Fibroblast of lung (primary cell): ENCODE measurements at regions not wholly inside any gene's neighbourhood (a gene's known extent, or its start where the extent isn't known, plus 50 kb on each side); places are given as distances from the start of the nearest gene placed in this dataset.

Experiments used
- DNase-seq, 2 donors: peaks; one replicate each; pipeline versions ENCODE4 v3.0.0 to v3.0.0-alpha.2; 2010; ENCODE audit warnings: low read depth in 2 of 2
- H2AFZ ChIP-seq: 2 replicates; pipeline ENCODE4 v1.5.1; 2012; ENCODE audit warnings: low read length, control low read depth, inconsistent platforms
- H3K27ac ChIP-seq: 2 replicates; pipeline ENCODE4 v1.5.1; 2011; ENCODE audit warnings: low read length, control low read depth; ENCODE audit not compliant: insufficient read depth
- H3K27me3 ChIP-seq: 2 replicates; pipeline ENCODE4 v1.5.1; 2011; ENCODE audit warnings: mild to moderate bottlenecking, low read length; ENCODE audit not compliant: control insufficient read depth, insufficient read depth
- H3K36me3 ChIP-seq: 2 replicates; pipeline ENCODE4 v1.5.1; 2011; ENCODE audit warnings: low read length; ENCODE audit not compliant: control insufficient read depth, insufficient read depth
- H3K4me1 ChIP-seq: 2 replicates; pipeline ENCODE4 v1.5.1; 2011; ENCODE audit warnings: low read length; ENCODE audit not compliant: control insufficient read depth, insufficient read depth; ENCODE audit errors: extremely low read depth
- H3K4me2 ChIP-seq: 2 replicates; pipeline ENCODE4 v1.5.1; 2011; ENCODE audit warnings: low read length, control low read depth; ENCODE audit not compliant: insufficient read depth; ENCODE audit errors: extremely low read depth
- H3K4me3 ChIP-seq, 4 experiments: fragments of 200-600 bp in 1 of 4; sonication (generic) in 1 of 4; replicated peaks in 1 of 4; 2 replicates each; pipeline ENCODE4 v1.5.1; 2011 to 2016; ENCODE audit warnings: low read length in 4 of 4, low read depth in 3 of 4, mild to moderate bottlenecking in 3 of 4, control low read depth in 2 of 4, inconsistent platforms in 1 of 4, mixed read lengths in 1 of 4; ENCODE audit not compliant: insufficient read depth in 1 of 4; ENCODE audit errors: control extremely low read depth in 1 of 4
- H3K79me2 ChIP-seq: 2 replicates; pipeline ENCODE4 v1.5.1; 2012; ENCODE audit warnings: mild to moderate bottlenecking, low read length, inconsistent platforms; ENCODE audit not compliant: control insufficient read depth, insufficient read depth
- H3K9ac ChIP-seq: 2 replicates; pipeline ENCODE4 v1.5.1; 2011; ENCODE audit warnings: mild to moderate bottlenecking, low read length, control low read depth; ENCODE audit not compliant: insufficient read depth
- H3K9me3 ChIP-seq: 2 replicates; pipeline ENCODE4 v1.5.1; 2012; ENCODE audit warnings: low read depth, low read length; ENCODE audit not compliant: control insufficient read depth, insufficient read depth
- H4K20me1 ChIP-seq: 2 replicates; pipeline ENCODE4 v1.5.1; 2011; ENCODE audit warnings: low read length; ENCODE audit not compliant: control insufficient read depth, insufficient read depth; ENCODE audit errors: extremely low read depth
- CTCF ChIP-seq, 2 donors: IDR thresholded peaks in 1 of 2; conservative IDR thresholded peaks in 1 of 2; 1 replicate in 1 of 2; 2 replicates in 1 of 2; pipeline ENCODE4 v1.5.1; 2011 to 2012; ENCODE audit warnings: low read length in 2 of 2, control low read depth in 1 of 2, inconsistent platforms in 1 of 2, low read depth in 1 of 2, mild to moderate bottlenecking in 1 of 2
- EZH2 ChIP-seq: IDR thresholded peaks from 2 replicates; pipeline ENCODE4 v1.5.1; 2012; ENCODE audit warnings: low read length, control low read depth, mild to moderate bottlenecking; ENCODE audit errors: missing control alignments

- TF ChIP-seq CTCF (conservative IDR thresholded peaks at IDR 0.05 in 1 of 2, IDR thresholded peaks at IDR 0.05 in 1 of 2; ENCODE audit: low read depth in 1 of 2, low read length in 2 of 2), result no peak
- TF ChIP-seq EZH2, result no peak
These were observed 846.5 kb downstream of the DHX35 start for GRCh38 chr20:39808613-39809012.

GRCh38 chr20:39800548-39800947 is 838.4 kb downstream of the DHX35 start:
- Histone ChIP-seq H3K4me2 (peak overlapping the region; percentile 4), H3K27ac (no peak overlapping the region), H3K27me3 (no peaks in the 10 kb centered on the region), H3K9me3 (no peaks in the 10 kb centered on the region), H3K4me1 (no peaks in the 10 kb centered on the region), H3K4me3 (no peak overlapping the region), H2AFZ (no peak overlapping the region), H3K9ac (no peak overlapping the region), H4K20me1 (no peaks in the 10 kb centered on the region), H3K36me3 (no peaks in the 10 kb centered on the region), H3K79me2 (no peaks in the 10 kb centered on the region)
- TF ChIP-seq EZH2 (no peak), CTCF (conservative IDR thresholded peaks at IDR 0.05 in 1 of 2, IDR thresholded peaks at IDR 0.05 in 1 of 2; ENCODE audit: low read depth in 1 of 2, low read length in 2 of 2) (no peak)
- peak; percentile 83 to 95 for DNase-seq

More at GRCh38 chr20:39808613-39809012, 846.5 kb downstream of the DHX35 start:
- H4K20me1 ChIP-seq, result no peaks in the 10 kb centered on the region
- DNase-seq, result no peak
- no peaks in the 10 kb centered on the region for H3K36me3 ChIP-seq
- H3K4me2 ChIP-seq, result no peak overlapping the region
- H3K27ac ChIP-seq, result no peak overlapping the region
- no peaks in the 10 kb centered on the region for H3K9me3 ChIP-seq
- H2AFZ ChIP-seq, result no peak overlapping the region
- no peaks in the 10 kb centered on the region for H3K79me2 ChIP-seq
- H3K27me3 ChIP-seq, result no peaks in the 10 kb centered on the region
- H3K4me1 ChIP-seq, result no peaks in the 10 kb centered on the region
- no peak overlapping the region for H3K9ac ChIP-seq
- H3K4me3 ChIP-seq, result no peak overlapping the region

GRCh38 chr20:39800111-39800510 is 838.0 kb downstream of the DHX35 start:
- no peaks in the 10 kb centered on the region for H3K27me3 ChIP-seq
- TF ChIP-seq CTCF (conservative IDR thresholded peaks at IDR 0.05 in 1 of 2, IDR thresholded peaks at IDR 0.05 in 1 of 2; ENCODE audit: low read depth in 1 of 2, low read length in 2 of 2) (no peak), EZH2 (no peak)
- H3K36me3 ChIP-seq, result no peaks in the 10 kb centered on the region
- no peak overlapping the region for H3K4me3 ChIP-seq
- no peaks in the 10 kb centered on the region for H3K4me1 ChIP-seq
- no peak overlapping the region for H3K4me2 ChIP-seq
- no peaks in the 10 kb centered on the region for H3K79me2 ChIP-seq
- H3K9ac ChIP-seq, result no peak overlapping the region
- H2AFZ ChIP-seq, result no peak overlapping the region
- no peak overlapping the region for H3K27ac ChIP-seq
- no peaks in the 10 kb centered on the region for H3K9me3 ChIP-seq
- H4K20me1 ChIP-seq, result no peaks in the 10 kb centered on the region
- DNase-seq, result peak; percentile 42 to 92
